ENCODE measurements at regions not wholly inside any gene's neighbourhood (a gene's known extent, or its start where the extent isn't known, plus 50 kb on each side); places are given as distances from the start of the nearest gene placed in this dataset.
"Not testable (repeated sequence)": the region's sequence is repeated elsewhere in the genome, so short reads cannot be mapped to it uniquely, and the experiment has no call there.

GRCh38 chr20:1845163-1845523 is 50.1 kb upstream of the SIRPA start:
- no peak for DNase-seq

- DNase-seq, result no peak
Measured at GRCh38 chr20:1844325-1845162, 50.7 kb upstream of the SIRPA start.

GRCh38 chr20:1842281-1842680 is 52.9 kb upstream of the SIRPA start:
- DNase-seq, result no peak

GRCh38 chr20:1841554-1842140 is 53.6 kb upstream of the SIRPA start:
- DNase-seq, result no peak

- no peak for DNase-seq
Measured at GRCh38 chr20:1840817-1841553, 54.2 kb upstream of the SIRPA start.

- not testable (repeated sequence) for DNase-seq
Measured at GRCh38 chr20:1839376-1840317, 55.6 kb upstream of the SIRPA start.

GRCh38 chr20:1838556-1839279 is 56.5 kb upstream of the SIRPA start:
- DNase-seq, result peak; percentile 33

GRCh38 chr20:1835186-1836035 is 59.8 kb upstream of the SIRPA start:
- DNase-seq, result no peak

- DNase-seq, result no peak
Measured at GRCh38 chr20:1833728-1834726, 61.2 kb upstream of the SIRPA start.

GRCh38 chr20:1833216-1833615 is 62.0 kb upstream of the SIRPA start:
- DNase-seq, result no peak

- no peak for DNase-seq
Measured at GRCh38 chr20:1832634-1833033, 62.6 kb upstream of the SIRPA start.

- no peak for DNase-seq
Measured at GRCh38 chr20:1831606-1832005, 63.6 kb upstream of the SIRPA start.

- DNase-seq, result no peak
Measured at GRCh38 chr20:1831096-1831495, 64.1 kb upstream of the SIRPA start.

GRCh38 chr20:1830240-1830639 is 65.0 kb upstream of the SIRPA start:
- DNase-seq, result no peak

- DNase-seq, result no peak
Measured at GRCh38 chr20:1829531-1829930, 65.7 kb upstream of the SIRPA start.

GRCh38 chr20:1828786-1829131 is 66.4 kb upstream of the SIRPA start:
- DNase-seq, result no peak

- DNase-seq, result no peak
Measured at GRCh38 chr20:1827974-1828785, 67.0 kb upstream of the SIRPA start.

- no peak for DNase-seq
Measured at GRCh38 chr20:1827510-1827973, 67.7 kb upstream of the SIRPA start.

GRCh38 chr20:1825938-1826445 is 69.2 kb upstream of the SIRPA start:
- no peak for DNase-seq

Data from NCI-H1092 treated with DMSO at 0.1 percent for 48 hours (cell line).